ENCODE measurements at regions not wholly inside any gene's neighbourhood (a gene's known extent, or its start where the extent isn't known, plus 50 kb on each side); places are given as distances from the start of the nearest gene placed in this dataset.
A peak's percentile ranks its signal among the peaks of the same experiment; 100 is the strongest.

GRCh38 chr2:144333143-144333555 lies 186.8 kb downstream of the ZEB2 start:
- intact Hi-C loops (cut with DNase I, micrococcal nuclease): loop anchor here (2.0 to 10.0 kb wide), 5 partner anchors 50 to 638 kb away; no protein-coding TSS in a partner anchor
- POLR2A ChIA-PET: no interaction called here
- Mint-ChIP-seq H3K9me3 (ENCODE audit: low read depth) (no peaks in the 10 kb centered on the region), H3K4me3 (peak overlapping the region; percentile 93), H3K27me3 (peaks cover 2% of the 10 kb centered on the region), H3K4me1 (peaks cover 31% of the 10 kb centered on the region), H3K36me3 (ENCODE audit: low read depth) (peaks cover 12% of the 10 kb centered on the region), H3K27ac (peak overlapping the region; percentile 88)
- CTCF ChIA-PET: no interaction called here
- no peak for ATAC-seq
- no peak for DNase-seq

GRCh38 chr2:144332356-144333142 lies 187.4 kb downstream of the ZEB2 start:
- H3K4me1 Mint-ChIP-seq: peaks cover 32% of the 10 kb centered on the region
- H3K36me3 Mint-ChIP-seq (ENCODE audit: low read depth): peaks cover 13% of the 10 kb centered on the region
- DNase-seq: peak; percentile 94
- intact Hi-C loops (cut with DNase I, micrococcal nuclease): loop anchor here (1.0 to 10.0 kb wide), 7 partner anchors 26 to 638 kb away; no protein-coding TSS in a partner anchor
- peak overlapping the region; percentile 93 for H3K4me3 Mint-ChIP-seq
- no peaks in the 10 kb centered on the region for H3K9me3 Mint-ChIP-seq (ENCODE audit: low read depth)
- H3K27me3 Mint-ChIP-seq: peaks cover 2% of the 10 kb centered on the region
- H3K27ac Mint-ChIP-seq: peak overlapping the region; percentile 88
- ChIA-PET POLR2A (no interaction called here), CTCF (no interaction called here)
- peak; percentile 88 for ATAC-seq

GRCh38 chr2:144331674-144332355 lies 188.1 kb downstream of the ZEB2 start:
- ChIA-PET POLR2A (interaction anchor here (0.6 kb wide), 1 partner anchor 207 kb away, joined by 6 read pairs; no protein-coding TSS in a partner anchor), CTCF (interaction anchor here (0.7 kb wide), 1 partner anchor 321 kb away, joined by 3 read pairs; no protein-coding TSS in a partner anchor)
- peaks cover 19% of the 10 kb centered on the region for H3K36me3 Mint-ChIP-seq (ENCODE audit: low read depth)
- peaks cover 2% of the 10 kb centered on the region for H3K27me3 Mint-ChIP-seq
- peak overlapping the region; percentile 98 for H3K27ac Mint-ChIP-seq
- peaks cover 38% of the 10 kb centered on the region for H3K4me1 Mint-ChIP-seq
- ATAC-seq (no peak), DNase-seq (no peak)
- peak overlapping the region; percentile 93 for H3K4me3 Mint-ChIP-seq
- H3K9me3 Mint-ChIP-seq (ENCODE audit: low read depth): no peaks in the 10 kb centered on the region
- intact Hi-C loops (cut with DNase I, micrococcal nuclease): loop anchor here (1.0 to 10.0 kb wide), 7 partner anchors 26 to 637 kb away; no protein-coding TSS in a partner anchor

GRCh38 chr2:144330951-144331673 lies 188.8 kb downstream of the ZEB2 start:
- Mint-ChIP-seq H3K4me3 (peak overlapping the region; percentile 93), H3K27ac (peak overlapping the region; percentile 98), H3K36me3 (ENCODE audit: low read depth) (peaks cover 23% of the 10 kb centered on the region), H3K9me3 (ENCODE audit: low read depth) (no peaks in the 10 kb centered on the region), H3K27me3 (peaks cover 2% of the 10 kb centered on the region), H3K4me1 (peaks cover 43% of the 10 kb centered on the region)
- ChIA-PET CTCF (interaction anchor here (0.7 kb wide), 2 partner anchors 321 to 898 kb away, joined by 3 to 4 read pairs; no protein-coding TSS in a partner anchor), POLR2A (interaction anchor here (0.6 to 0.7 kb wide), 4 partner anchors 46 to 1050 kb away, joined by 3 to 9 read pairs (median 6); no protein-coding TSS in a partner anchor)
- intact Hi-C loops (cut with DNase I, micrococcal nuclease): loop anchor here (5.0 to 10.0 kb wide), 2 partner anchors 81 to 636 kb away; no protein-coding TSS in a partner anchor
- ATAC-seq (no peak), DNase-seq (peak; percentile 51)

- H3K36me3 Mint-ChIP-seq (ENCODE audit: low read depth): peaks cover 23% of the 10 kb centered on the region
- DNase-seq (no peak), ATAC-seq (no peak)
- no peaks in the 10 kb centered on the region for H3K9me3 Mint-ChIP-seq (ENCODE audit: low read depth)
- ChIA-PET POLR2A (no interaction called here), CTCF (interaction anchor here (0.6 kb wide), 2 partner anchors 17 to 66 kb away, joined by 3 to 4 read pairs; no protein-coding TSS in a partner anchor)
- peaks cover 57% of the 10 kb centered on the region for H3K4me1 Mint-ChIP-seq
- peak overlapping the region; percentile 93 for H3K4me3 Mint-ChIP-seq
- peak overlapping the region; percentile 31 for H3K27ac Mint-ChIP-seq
- intact Hi-C loops (cut with DNase I, micrococcal nuclease): loop anchor here in 1 of 2 experiments (5.0 to 10.0 kb wide), 2 partner anchors 1065 to 1202 kb away; partner anchors contain the start of gene ARHGAP15
- peaks cover 2% of the 10 kb centered on the region for H3K27me3 Mint-ChIP-seq
These were observed 190.4 kb downstream of the ZEB2 start for GRCh38 chr2:144329472-144329871.

- Mint-ChIP-seq H3K36me3 (ENCODE audit: low read depth) (peaks cover 23% of the 10 kb centered on the region), H3K27ac (peak overlapping the region; percentile 20), H3K4me3 (no peak overlapping the region), H3K27me3 (peaks cover 2% of the 10 kb centered on the region), H3K4me1 (peaks cover 63% of the 10 kb centered on the region), H3K9me3 (ENCODE audit: low read depth) (no peaks in the 10 kb centered on the region)
- ChIA-PET CTCF (interaction anchor here (0.5 kb wide), 1 partner anchor 105 kb away, joined by 3 read pairs; no protein-coding TSS in a partner anchor), POLR2A (no interaction called here)
- DNase-seq: no peak
- intact Hi-C loops (cut with DNase I, micrococcal nuclease): loop anchor here in 1 of 2 experiments (5.0 to 10.0 kb wide), 2 partner anchors 1064 to 1202 kb away; partner anchors contain the start of gene ARHGAP15
- ATAC-seq: no peak
These were observed 191.0 kb downstream of the ZEB2 start for GRCh38 chr2:144328938-144329337.

GRCh38 chr2:144326825-144327224 lies 193.1 kb downstream of the ZEB2 start:
- Mint-ChIP-seq H3K4me1 (peaks cover 66% of the 10 kb centered on the region), H3K9me3 (ENCODE audit: low read depth) (peaks cover 1% of the 10 kb centered on the region), H3K4me3 (no peak overlapping the region), H3K27me3 (no peaks in the 10 kb centered on the region), H3K36me3 (ENCODE audit: low read depth) (peaks cover 30% of the 10 kb centered on the region), H3K27ac (peak overlapping the region; percentile 79)
- ChIA-PET POLR2A (no interaction called here), CTCF (no interaction called here)
- no peak for ATAC-seq
- no peak for DNase-seq
- intact Hi-C loops (cut with DNase I, micrococcal nuclease): loop anchor here in 1 of 2 experiments (5.0 to 10.0 kb wide), 2 partner anchors 1062 to 1200 kb away; partner anchors contain the start of gene ARHGAP15

- peaks cover 32% of the 10 kb centered on the region for H3K36me3 Mint-ChIP-seq (ENCODE audit: low read depth)
- ChIA-PET POLR2A (interaction anchor here (0.6 to 1.1 kb wide), 4 partner anchors 20 to 295 kb away, joined by 3 to 4 read pairs (median 4); no protein-coding TSS in a partner anchor), CTCF (interaction anchor here (0.7 to 0.9 kb wide), 2 partner anchors 11 to 209 kb away, joined by 3 to 6 read pairs; no protein-coding TSS in a partner anchor)
- peak overlapping the region; percentile 30 for H3K4me3 Mint-ChIP-seq
- intact Hi-C loops (cut with DNase I, micrococcal nuclease): loop anchor here (1.0 to 10.0 kb wide), 8 partner anchors 33 to 1198 kb away; partner anchors contain the start of gene ARHGAP15 (in 1 of the 2)
- DNase-seq: peak; percentile 79
- H3K4me1 Mint-ChIP-seq: peaks cover 74% of the 10 kb centered on the region
- no peaks in the 10 kb centered on the region for H3K27me3 Mint-ChIP-seq
- peak; percentile 81 for ATAC-seq
- peak overlapping the region; percentile 97 for H3K27ac Mint-ChIP-seq
- H3K9me3 Mint-ChIP-seq (ENCODE audit: low read depth): peaks cover 1% of the 10 kb centered on the region
These were observed 194.8 kb downstream of the ZEB2 start for GRCh38 chr2:144325086-144325485.

- no peaks in the 10 kb centered on the region for H3K27me3 Mint-ChIP-seq
- peak overlapping the region; percentile 30 for H3K4me3 Mint-ChIP-seq
- DNase-seq (peak; percentile 37), ATAC-seq (peak; percentile 57)
- ChIA-PET POLR2A (interaction anchor here (0.6 to 1.1 kb wide), 3 partner anchors 19 to 90 kb away, joined by 3 to 4 read pairs (median 4); no protein-coding TSS in a partner anchor), CTCF (interaction anchor here (0.7 to 1.4 kb wide), 3 partner anchors 11 to 209 kb away, joined by 3 to 6 read pairs (median 3); no protein-coding TSS in a partner anchor)
- H3K9me3 Mint-ChIP-seq (ENCODE audit: low read depth): peaks cover 1% of the 10 kb centered on the region
- H3K4me1 Mint-ChIP-seq: peaks cover 69% of the 10 kb centered on the region
- intact Hi-C loops (cut with DNase I, micrococcal nuclease): loop anchor here (1.0 to 10.0 kb wide), 10 partner anchors 34 to 1197 kb away; partner anchors contain the start of gene ARHGAP15 (in 1 of the 2)
- peak overlapping the region; percentile 97 for H3K27ac Mint-ChIP-seq
- peaks cover 29% of the 10 kb centered on the region for H3K36me3 Mint-ChIP-seq (ENCODE audit: low read depth)
These were observed 195.4 kb downstream of the ZEB2 start for GRCh38 chr2:144324446-144325045.

GRCh38 chr2:144323946-144324345 lies 196.0 kb downstream of the ZEB2 start:
- H3K27me3 Mint-ChIP-seq: no peaks in the 10 kb centered on the region
- peaks cover 67% of the 10 kb centered on the region for H3K4me1 Mint-ChIP-seq
- intact Hi-C loops (cut with DNase I, micrococcal nuclease): loop anchor here (2.0 to 10.0 kb wide), 7 partner anchors 57 to 1059 kb away; no protein-coding TSS in a partner anchor
- H3K27ac Mint-ChIP-seq: peak overlapping the region; percentile 97
- POLR2A ChIA-PET: no interaction called here
- DNase-seq (no peak), ATAC-seq (peak; percentile 39)
- H3K4me3 Mint-ChIP-seq: peak overlapping the region; percentile 30
- H3K36me3 Mint-ChIP-seq (ENCODE audit: low read depth): peaks cover 29% of the 10 kb centered on the region
- H3K9me3 Mint-ChIP-seq (ENCODE audit: low read depth): peaks cover 1% of the 10 kb centered on the region
- CTCF ChIA-PET: interaction anchor here (0.9 to 1.4 kb wide), 2 partner anchors 10 to 123 kb away, joined by 3 to 6 read pairs; no protein-coding TSS in a partner anchor

Measured in activated CD4-positive, alpha-beta T cell treated with anti-CD3 and anti-CD28 coated beads for 36 hours (primary cell).